ENCODE measurements at regions not wholly inside any gene's neighbourhood (a gene's known extent, or its start where the extent isn't known, plus 50 kb on each side); places are given as distances from the start of the nearest gene placed in this dataset.

GRCh38 chr3:44001072-44001471 is 240.6 kb upstream of the TOPAZ1 start:
- H3K36me3 Mint-ChIP-seq (ENCODE audit: low read depth), result no peaks in the 10 kb centered on the region
- no peak overlapping the region for H3K9ac ChIP-seq (ENCODE audit: extremely low read depth, low read length, poor library complexity, severe bottlenecking)
- H3K4me3 Mint-ChIP-seq, result no peak overlapping the region
- WGBS, 2 experiments (ENCODE audit: insufficient coverage in 1 of 2, insufficient read length in 1 of 2), result 69 to 88% methylated on average over 2 to 3 of the region's 3 CpGs
- TF ChIP-seq CTCF (conservative IDR thresholded peaks at IDR 0.05), result no peak
- no peaks in the 10 kb centered on the region for H3K4me1 ChIP-seq (ENCODE audit: control insufficient read depth, insufficient read depth, low read length)
- H3K9me3 Mint-ChIP-seq, result peaks cover 7% of the 10 kb centered on the region
- H3K27ac Mint-ChIP-seq, result no peak overlapping the region
- no peaks in the 10 kb centered on the region for H3K9me3 ChIP-seq (ENCODE audit: control insufficient read depth, low read length)
- H3K27me3 Mint-ChIP-seq (ENCODE audit: insufficient read depth), result peaks cover 66% of the 10 kb centered on the region
- peaks cover 79% of the 10 kb centered on the region for H3K27me3 ChIP-seq (ENCODE audit: control insufficient read depth, insufficient read depth, low read length, poor library complexity, severe bottlenecking)
- DNase-seq, result no peak
- H3K27ac ChIP-seq (ENCODE audit: low read depth, low read length), result no peak overlapping the region
- H3K36me3 ChIP-seq (ENCODE audit: control insufficient read depth, insufficient read depth, low read length), result no peaks in the 10 kb centered on the region
- H3K4me1 Mint-ChIP-seq, result peaks cover 25% of the 10 kb centered on the region
- no peak overlapping the region for H3K4me3 ChIP-seq (ENCODE audit: low read length)

- H3K27me3 Mint-ChIP-seq (ENCODE audit: insufficient read depth), result peaks cover 41% of the 10 kb centered on the region
- Histone ChIP-seq H3K4me1 (ENCODE audit: control insufficient read depth, insufficient read depth, low read length) (no peaks in the 10 kb centered on the region), H3K36me3 (ENCODE audit: control insufficient read depth, insufficient read depth, low read length) (no peaks in the 10 kb centered on the region), H3K9me3 (ENCODE audit: control insufficient read depth, low read length) (no peaks in the 10 kb centered on the region), H3K27ac (ENCODE audit: low read depth, low read length) (no peak overlapping the region), H3K27me3 (ENCODE audit: control insufficient read depth, insufficient read depth, low read length, poor library complexity, severe bottlenecking) (peaks cover 56% of the 10 kb centered on the region), H3K4me3 (ENCODE audit: low read length) (no peak overlapping the region), H3K9ac (ENCODE audit: extremely low read depth, low read length, poor library complexity, severe bottlenecking) (no peak overlapping the region)
- H3K9me3 Mint-ChIP-seq, result peaks cover 7% of the 10 kb centered on the region
- H3K4me1 Mint-ChIP-seq, result peaks cover 3% of the 10 kb centered on the region
- DNase-seq, result no peak
- H3K4me3 Mint-ChIP-seq, result no peak overlapping the region
- TF ChIP-seq CTCF (conservative IDR thresholded peaks at IDR 0.05), result no peak
- no peaks in the 10 kb centered on the region for H3K36me3 Mint-ChIP-seq (ENCODE audit: low read depth)
- WGBS, 2 experiments (ENCODE audit: insufficient coverage in 1 of 2, insufficient read length in 1 of 2), result 84% methylated on average over 6 of the region's 6 CpGs; no CpG with 5 or more reads in 1 of the 2 experiments
- H3K27ac Mint-ChIP-seq, result no peak overlapping the region
These were observed 237.9 kb upstream of the TOPAZ1 start for GRCh38 chr3:44003801-44004200.

- H3K9me3 ChIP-seq (ENCODE audit: control insufficient read depth, low read length), result no peaks in the 10 kb centered on the region
- no peak overlapping the region for H3K27ac Mint-ChIP-seq
These were observed 230.0 kb upstream of the TOPAZ1 start for GRCh38 chr3:44011680-44012079.

More at GRCh38 chr3:44011680-44012079, 230.0 kb upstream of the TOPAZ1 start:
- H3K27ac ChIP-seq (ENCODE audit: low read depth, low read length), result no peak overlapping the region
- no peaks in the 10 kb centered on the region for H3K36me3 Mint-ChIP-seq (ENCODE audit: low read depth)
- TF ChIP-seq CTCF (conservative IDR thresholded peaks at IDR 0.05), result no peak
- DNase-seq, result no peak
- no peaks in the 10 kb centered on the region for H3K9me3 Mint-ChIP-seq
- 91 to 98% methylated on average over 6 to 10 of the region's 10 CpGs for WGBS, 2 experiments (ENCODE audit: insufficient coverage in 1 of 2, insufficient read length in 1 of 2)
- no peak overlapping the region for H3K4me3 Mint-ChIP-seq
- peaks cover 5% of the 10 kb centered on the region for H3K27me3 ChIP-seq (ENCODE audit: control insufficient read depth, insufficient read depth, low read length, poor library complexity, severe bottlenecking)
- H3K27me3 Mint-ChIP-seq (ENCODE audit: insufficient read depth), result peaks cover 10% of the 10 kb centered on the region
- no peaks in the 10 kb centered on the region for H3K4me1 Mint-ChIP-seq
- no peak overlapping the region for H3K9ac ChIP-seq (ENCODE audit: extremely low read depth, low read length, poor library complexity, severe bottlenecking)
- no peaks in the 10 kb centered on the region for H3K4me1 ChIP-seq (ENCODE audit: control insufficient read depth, insufficient read depth, low read length)
- H3K4me3 ChIP-seq (ENCODE audit: low read length), result no peak overlapping the region
- H3K36me3 ChIP-seq (ENCODE audit: control insufficient read depth, insufficient read depth, low read length), result no peaks in the 10 kb centered on the region
